Urothelium cell line (cell line): ENCODE measurements at regions not wholly inside any gene's neighbourhood (a gene's known extent, or its start where the extent isn't known, plus 50 kb on each side); places are given as distances from the start of the nearest gene placed in this dataset.

Experiments used
- DNase-seq: peaks from one replicate; pipeline ENCODE4 v3.0.0; 2011; ENCODE audit warnings: low spot score, mixed read lengths
- FAIRE-seq: peaks from 2 replicates; lab custom pipeline; 2011; peaks lifted over from hg19 to GRCh38; lab: Jason Lieb, UNC

DNA sequence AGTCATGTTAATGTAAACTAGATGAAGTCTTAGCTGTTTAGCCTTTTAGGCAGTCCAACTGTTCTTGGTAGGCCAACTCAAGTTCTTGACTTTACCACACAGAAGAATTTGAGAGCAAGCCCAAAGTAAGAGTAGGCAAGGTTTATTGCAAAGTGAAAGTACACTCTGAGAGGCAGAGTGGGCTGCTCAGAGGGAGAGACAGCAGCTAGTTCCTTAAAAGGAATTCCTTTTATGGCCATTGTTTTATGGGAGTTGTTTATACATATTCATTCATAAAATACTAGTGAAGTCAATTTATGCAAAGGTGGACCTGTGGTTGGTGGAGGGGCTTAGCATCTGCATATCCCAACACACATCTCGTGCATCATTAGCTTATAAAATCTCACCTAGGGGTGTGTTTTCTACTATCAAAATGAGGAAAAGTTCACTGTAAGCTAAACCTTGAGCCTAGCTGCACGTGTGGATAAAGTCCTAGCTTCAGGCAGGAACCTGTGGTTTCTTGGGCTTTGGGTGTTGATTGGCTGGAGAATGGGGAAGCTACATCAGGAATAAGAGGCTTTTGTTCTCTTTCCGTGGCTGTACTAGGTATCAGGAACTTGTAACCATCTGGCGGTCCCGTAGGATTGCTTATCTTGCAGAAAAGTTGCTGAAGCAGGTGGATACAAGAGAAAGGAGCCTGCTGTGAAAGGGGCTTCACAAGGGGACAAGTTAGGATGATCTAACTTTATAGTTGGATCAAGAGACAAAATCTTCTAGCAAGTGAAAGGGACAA, 110.4 kb upstream of the GULP1 start:
- DNase-seq (no peak), FAIRE-seq (no peak)

DNA sequence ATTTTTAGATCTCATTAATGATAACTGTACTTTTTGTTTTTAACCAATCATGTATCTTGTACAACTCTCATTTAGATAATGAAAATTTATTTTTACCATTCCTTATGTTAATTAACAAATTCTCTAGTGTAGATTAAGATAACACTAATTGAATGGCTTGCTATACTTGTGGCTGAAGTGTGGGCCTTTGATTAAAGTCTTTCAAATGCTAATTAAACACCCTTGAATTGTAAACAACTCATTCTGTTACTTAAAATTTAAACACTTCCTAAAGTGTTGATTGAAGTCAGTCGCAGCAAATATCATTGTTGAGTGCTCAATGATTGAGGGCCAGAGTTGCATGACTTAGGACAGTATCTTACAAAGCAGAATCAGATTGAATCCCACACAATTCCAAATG, 109.8 kb upstream of the GULP1 start:
- DNase-seq (no peak), FAIRE-seq (no peak)

DNA sequence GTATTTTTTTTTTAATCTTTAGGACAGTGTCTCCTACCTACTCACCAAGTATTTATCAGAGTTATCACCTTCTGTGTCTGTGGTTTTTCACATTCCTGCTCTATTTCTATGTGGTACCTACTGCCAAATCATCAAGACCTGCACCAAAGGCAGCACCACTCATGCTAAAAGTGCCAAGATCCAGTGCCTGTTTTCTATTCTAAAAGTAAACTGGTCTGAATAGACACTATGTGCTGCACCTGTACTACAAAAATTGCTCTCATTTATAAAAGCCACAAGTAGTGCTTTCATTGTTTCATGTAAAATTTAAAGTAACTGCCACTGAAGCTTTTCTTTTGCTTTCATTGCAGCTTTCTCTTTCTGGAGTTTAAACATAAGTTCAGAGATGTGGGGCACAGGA, 103.9 kb upstream of the GULP1 start:
- FAIRE-seq: no peak

DNA sequence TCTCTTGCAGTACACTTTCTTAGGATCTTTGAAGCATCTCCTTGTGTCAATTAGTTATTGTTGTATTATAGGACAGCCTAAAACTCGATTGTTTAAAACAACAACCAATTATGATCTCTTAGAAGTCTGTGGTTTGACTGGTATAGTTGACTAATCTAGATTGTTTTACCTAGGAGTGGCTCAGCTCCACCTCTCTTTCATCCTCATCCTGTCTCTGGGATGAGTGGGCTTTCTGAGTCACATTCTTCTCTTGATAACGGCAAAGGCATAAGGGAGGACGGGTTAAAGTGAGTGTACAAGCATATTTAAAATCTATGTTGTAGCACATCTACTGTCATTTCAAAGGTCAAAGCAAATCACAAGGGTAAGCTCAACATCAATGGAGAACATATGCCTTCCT, 102.3 kb upstream of the GULP1 start:
- FAIRE-seq (no peak), DNase-seq (peak; percentile 25)

More for the DNA sequence above, 103.9 kb upstream of the GULP1 start:
- no peak for DNase-seq

DNA sequence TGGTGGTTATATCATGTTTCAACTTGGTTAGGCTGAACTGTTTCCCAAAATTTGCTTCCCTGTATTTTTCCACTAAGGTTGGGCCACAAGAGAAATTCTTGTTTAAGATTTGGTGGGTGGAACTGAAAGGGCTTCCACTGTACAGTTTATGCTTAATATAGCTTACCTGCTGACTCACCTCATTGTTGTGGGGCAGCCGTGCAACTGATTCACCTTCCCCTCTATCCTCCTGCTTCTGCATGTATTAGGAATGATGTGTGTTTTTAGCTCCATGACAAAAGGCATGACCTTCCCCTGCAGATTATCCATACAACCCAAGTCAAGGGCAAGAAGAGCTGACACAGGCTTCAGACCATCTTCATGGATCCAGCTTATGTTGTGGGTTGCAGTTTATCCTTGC, 98.4 kb upstream of the GULP1 start:
- peak; percentile 29 for DNase-seq
- FAIRE-seq: no peak

DNA sequence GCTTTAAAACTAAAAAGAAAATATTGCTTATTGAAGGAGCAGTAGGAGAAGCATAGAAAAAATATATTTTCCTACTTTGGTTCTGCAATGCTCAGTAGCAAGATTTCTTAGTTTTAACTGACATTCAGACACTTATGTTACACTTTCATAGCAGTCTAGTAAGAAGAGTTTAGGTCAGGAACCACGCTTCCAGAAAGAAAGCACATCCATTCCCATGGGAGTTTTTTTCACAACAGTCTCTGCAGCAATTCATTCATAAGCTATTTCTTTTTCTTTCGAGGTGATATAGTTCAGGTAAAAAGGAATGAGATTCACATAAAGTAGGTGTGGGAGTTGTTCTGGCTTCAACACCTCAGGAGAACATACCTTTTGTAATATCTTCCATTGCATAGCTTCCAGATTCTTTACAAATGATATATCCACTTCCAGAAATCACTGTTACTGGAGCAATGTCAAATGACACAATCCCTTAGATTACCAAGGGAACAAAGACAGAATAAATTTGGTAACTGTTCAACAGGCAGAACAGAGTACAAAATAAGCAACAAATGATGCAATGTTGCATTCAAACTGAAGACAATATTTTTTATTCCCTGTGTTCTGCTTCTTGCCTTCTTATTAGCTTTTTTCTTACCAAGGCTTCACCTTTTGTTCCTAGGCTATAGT, 95.2 kb upstream of the GULP1 start:
- FAIRE-seq (no peak), DNase-seq (no peak)

GRCh38 chr2:188199716-188200128, 92.0 kb upstream of the GULP1 start:
- FAIRE-seq: no peak
- DNase-seq: peak; percentile 78

GRCh38 chr2:188201639-188202038, 90.0 kb upstream of the GULP1 start:
- DNase-seq (no peak), FAIRE-seq (no peak)

DNA sequence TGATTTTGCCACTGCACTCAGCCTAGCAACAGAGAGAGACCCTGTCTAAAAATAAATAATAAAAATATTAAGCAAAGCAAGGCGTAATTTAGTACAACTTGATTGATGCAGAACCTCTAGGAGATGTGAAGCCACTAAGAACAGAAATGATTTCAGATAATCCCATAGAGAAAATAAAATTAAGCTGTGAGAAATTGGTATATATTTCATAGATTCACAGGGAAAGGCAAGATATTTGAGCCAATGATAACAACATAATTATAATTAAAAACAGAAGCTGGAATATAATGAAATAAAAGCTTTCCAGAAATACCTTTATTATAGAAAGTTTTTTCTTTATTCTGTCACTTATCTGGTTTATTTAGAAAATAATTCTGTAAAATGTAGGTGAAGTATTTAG, 88.9 kb upstream of the GULP1 start:
- no peak for DNase-seq
- no peak for FAIRE-seq

- DNase-seq (no peak), FAIRE-seq (no peak)
Measured at GRCh38 chr2:188203776-188204175, 87.9 kb upstream of the GULP1 start.

DNA sequence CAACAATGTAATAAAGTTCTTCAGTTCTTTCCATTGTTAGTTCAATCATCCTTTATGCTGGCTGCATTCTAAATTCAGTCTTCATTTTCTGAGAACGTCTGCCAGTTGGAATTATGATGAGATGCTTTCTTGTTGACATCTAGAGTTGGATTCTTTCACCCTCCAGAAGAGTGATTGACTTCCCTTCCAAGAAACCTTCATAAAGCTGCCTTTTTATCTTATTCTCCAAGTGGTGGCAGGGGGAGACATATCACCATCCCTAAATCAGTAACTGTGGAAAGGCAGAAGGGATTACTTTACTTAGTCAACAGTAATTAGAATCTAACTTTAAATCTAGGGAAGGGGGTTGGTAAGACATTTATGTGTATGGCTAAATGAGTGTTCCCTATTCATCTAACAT, 86.8 kb upstream of the GULP1 start:
- FAIRE-seq (no peak), DNase-seq (no peak)

DNA sequence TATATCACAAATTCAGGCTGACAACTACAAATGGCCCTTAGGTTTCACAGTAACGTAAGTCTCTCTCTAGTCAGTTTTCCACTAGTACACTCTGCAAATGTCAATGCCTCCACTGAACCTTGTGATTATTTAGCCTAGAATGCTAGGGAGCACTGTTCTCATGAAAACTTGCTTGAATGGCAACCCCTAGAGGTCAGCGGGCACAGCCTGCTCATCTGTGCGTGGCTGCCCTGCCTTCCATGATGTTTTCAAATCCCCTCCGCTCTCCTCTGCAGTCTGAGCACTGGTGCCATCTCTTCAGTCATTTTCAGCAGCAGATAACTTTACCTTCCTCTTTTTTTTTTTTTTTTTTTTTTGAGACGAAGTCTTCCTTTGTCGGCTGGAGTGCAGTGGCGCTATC, 84.1 kb upstream of the GULP1 start:
- FAIRE-seq (no peak), DNase-seq (no peak)

DNA sequence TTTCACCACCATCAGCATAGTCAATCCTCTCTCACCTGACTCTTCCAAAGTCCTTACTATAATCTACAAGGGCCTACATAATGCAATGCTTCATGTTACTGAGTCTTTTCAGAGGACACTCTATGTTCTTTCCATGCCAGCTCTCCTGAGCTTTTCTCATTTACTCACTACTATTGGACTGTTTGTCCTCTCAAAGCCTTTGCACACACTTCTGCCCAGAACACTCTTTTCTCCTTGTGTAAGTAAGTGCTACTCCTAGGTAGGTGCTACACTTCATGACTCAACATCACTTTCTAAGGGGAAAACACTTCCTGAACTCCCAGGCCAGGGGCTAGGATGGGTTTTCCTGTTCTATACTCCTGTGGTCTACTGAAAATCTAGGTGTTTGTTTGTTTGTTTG, 82.5 kb upstream of the GULP1 start:
- FAIRE-seq (no peak), DNase-seq (no peak)

DNA sequence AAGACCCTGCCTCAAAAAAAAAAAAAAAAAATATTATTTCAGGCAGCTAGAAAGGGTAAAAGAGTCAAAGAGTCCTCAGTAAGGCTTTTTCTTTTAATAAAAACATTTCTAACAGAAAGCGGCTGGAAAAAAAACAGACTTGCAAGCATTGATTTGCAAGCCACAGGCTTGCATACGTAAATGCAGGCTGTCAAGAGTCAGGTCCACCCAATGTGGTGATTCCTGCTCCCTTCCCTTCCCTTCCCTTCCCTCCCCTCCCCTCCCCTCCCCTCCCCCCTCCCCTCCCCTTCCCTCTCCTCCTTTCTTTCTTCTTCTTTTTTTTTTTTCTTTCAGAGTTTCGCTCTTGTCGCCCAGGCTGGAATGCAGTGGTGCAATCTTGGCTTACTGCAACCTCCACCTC, 74.4 kb upstream of the GULP1 start:
- DNase-seq: no peak
- no peak for FAIRE-seq

DNA sequence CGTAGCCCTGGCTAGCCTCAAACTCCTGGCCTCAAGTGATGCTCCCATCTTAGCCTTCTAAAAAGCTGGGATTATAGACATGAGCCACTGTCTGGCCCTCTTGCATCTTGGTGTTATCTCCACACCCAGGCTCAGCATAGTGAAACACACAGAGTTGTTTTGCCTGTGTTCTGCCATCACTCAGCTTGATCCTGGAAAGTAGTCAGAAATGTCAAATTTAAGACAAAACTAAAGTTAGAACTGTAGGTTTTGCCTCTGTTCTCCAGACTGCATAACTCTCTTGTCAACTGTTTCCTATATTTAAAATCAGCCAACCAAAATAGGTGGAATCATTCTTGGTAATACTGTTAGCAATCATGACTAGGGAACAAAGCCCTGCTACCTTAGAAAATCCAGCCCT, 72.1 kb upstream of the GULP1 start:
- no peak for DNase-seq
- no peak for FAIRE-seq

- FAIRE-seq (no peak), DNase-seq (no peak)
Measured at GRCh38 chr2:188220535-188220934, 71.1 kb upstream of the GULP1 start.

DNA sequence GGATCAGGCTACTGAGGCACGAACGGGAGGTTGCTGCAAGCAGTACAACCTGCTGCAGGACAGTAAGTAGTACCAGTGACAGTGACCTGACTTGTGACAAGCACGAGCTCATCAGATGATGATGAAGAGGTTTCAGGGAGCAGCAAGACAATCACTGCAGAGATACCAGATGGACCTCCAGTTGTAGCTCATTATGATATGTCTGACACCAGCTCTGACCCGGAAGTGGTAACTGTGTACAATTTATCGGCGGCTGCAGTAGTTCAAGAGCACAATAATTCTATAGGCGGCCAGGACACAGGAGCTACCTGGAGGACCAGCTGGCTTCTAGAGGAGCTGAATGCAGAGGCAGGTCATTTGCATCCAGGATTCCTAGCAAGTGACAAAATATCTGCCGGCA, 64.0 kb upstream of the GULP1 start:
- FAIRE-seq (no peak), DNase-seq (no peak)

DNA sequence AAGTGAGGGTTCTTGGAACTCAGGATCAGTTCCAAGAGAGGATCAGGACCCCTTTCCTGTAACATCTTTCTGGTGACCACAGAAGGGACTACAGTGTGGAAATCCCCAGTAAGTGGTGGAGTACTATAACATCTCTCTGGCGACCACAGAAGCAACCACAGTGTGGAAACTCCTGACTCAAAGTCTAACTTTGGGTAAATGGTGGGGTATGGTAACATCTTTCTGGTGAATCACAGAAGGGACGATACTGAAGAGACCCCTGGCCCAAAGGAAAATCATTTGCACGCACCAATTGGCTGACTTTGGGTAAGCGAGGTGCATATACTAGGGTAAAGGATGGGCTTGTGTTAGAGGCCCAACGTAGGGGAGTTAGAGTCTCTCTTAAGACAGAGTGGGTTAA, 56.3 kb upstream of the GULP1 start:
- no peak for DNase-seq
- FAIRE-seq: no peak

DNA sequence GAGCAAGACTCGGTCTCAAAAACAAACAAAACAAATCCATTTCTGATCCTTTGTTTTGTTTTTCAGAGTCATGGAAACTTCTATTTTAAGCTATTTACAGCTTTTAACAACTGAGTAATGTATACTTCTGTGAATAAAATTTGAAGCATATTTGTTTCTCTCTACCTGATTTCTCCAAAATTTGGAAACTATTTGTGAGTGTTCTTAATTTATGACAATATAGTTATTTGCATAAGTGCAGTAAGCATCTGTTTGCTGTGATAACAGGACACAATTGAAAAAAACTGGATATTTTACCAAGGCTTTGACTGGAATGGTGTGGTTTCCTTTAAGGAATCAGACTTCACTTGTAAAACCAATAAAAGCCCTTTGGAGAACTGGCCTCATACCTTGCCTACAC, 53.3 kb upstream of the GULP1 start:
- FAIRE-seq (no peak), DNase-seq (no peak)
